K562 (cell line): ENCODE measurements at regions not wholly inside any gene's neighbourhood (a gene's known extent, or its start where the extent isn't known, plus 50 kb on each side); places are given as distances from the start of the nearest gene placed in this dataset.

Experiments used
- ATAC-seq: fragments of 200-7000 bp; cut with Tn5 transposase; 3 replicates; pipeline ENCODE4 v1.9.1; 2020; ENCODE audit warnings: moderate library complexity
- BruUV-seq: library from RNA; stranded (reverse); fragments of 400-500 nt; replicated peaks from 2 replicates; lab custom pipeline; 2021; lab: Mats Ljungman, UMichigan
- CTCF ChIA-PET: fragments of 300-600 bp; formaldehyde crosslinking; extraction: SDS; loops from one replicate; lab custom pipeline; 2021; ENCODE audit warnings: low intra/inter-chr PET ratio; lab: Yijun Ruan, JAX
- POLR2A ChIA-PET: fragments of 300-600, 350-650 bp; sonication (Branson Sonifier 250); formaldehyde crosslinking; extraction: SDS; loops from one replicate; lab custom pipeline; 2021; ENCODE audit warnings: antibody characterized with exemption, inconsistent platforms; lab: Yijun Ruan, JAX
- DNase-seq, 4 experiments: peaks; one replicate each; pipeline versions ENCODE4 v3.0.0 to v3.0.0-alpha.2; 2011 to 2018; ENCODE audit warnings: low spot score in 3 of 4, mixed read lengths in 3 of 4; ENCODE audit errors: extremely low read depth in 1 of 4
- FAIRE-seq: peaks from 2 replicates; lab custom pipeline; 2011; peaks lifted over from hg19 to GRCh38; lab: Jason Lieb, UNC
- H2AFZ ChIP-seq: 2 replicates; pipeline ENCODE4 v1.6.0; 2011; ENCODE audit warnings: low read depth, low read length, control low read depth, inconsistent platforms
- H3K27ac ChIP-seq: fragments of 200-600 bp; 3 replicates; pipeline ENCODE4 v1.8.0; 2011; ENCODE audit warnings: low read depth, mild to moderate bottlenecking, control low read depth, inconsistent platforms, low read length, moderate library complexity, mixed read lengths; ENCODE audit errors: extremely low read depth
- H3K27me3 ChIP-seq, 2 experiments: fragments of 300-600 bp in 1 of 2; 2 replicates in 1 of 2; 3 replicates in 1 of 2; pipeline versions ENCODE4 v1.6.0 to v1.8.0; 2011; ENCODE audit warnings: inconsistent platforms in 2 of 2, low read length in 2 of 2, mild to moderate bottlenecking in 1 of 2, mixed read lengths in 1 of 2, moderate library complexity in 1 of 2; ENCODE audit not compliant: control insufficient read depth in 2 of 2, insufficient read depth in 2 of 2
- H3K36me3 ChIP-seq: fragments of 300-600 bp; 3 replicates; pipeline ENCODE4 v1.8.0; 2011; ENCODE audit warnings: mild to moderate bottlenecking, low read length, inconsistent platforms; ENCODE audit not compliant: control insufficient read depth, insufficient read depth
- H3K4me1 ChIP-seq, 2 experiments: fragments of 200-600 bp in 1 of 2; replicated peaks in 1 of 2; 2 replicates in 1 of 2; 3 replicates in 1 of 2; pipeline versions ENCODE4 v1.5.1 to v1.8.0; 2011; ENCODE audit warnings: inconsistent platforms in 2 of 2, low read length in 2 of 2, mild to moderate bottlenecking in 1 of 2, mixed read lengths in 1 of 2, moderate library complexity in 1 of 2; ENCODE audit not compliant: control insufficient read depth in 2 of 2, insufficient read depth in 2 of 2
- H3K4me2 ChIP-seq: 2 replicates; pipeline ENCODE4 v1.6.1; 2011; ENCODE audit warnings: low read length, control low read depth, inconsistent platforms, mixed read lengths; ENCODE audit not compliant: insufficient read depth
- H3K4me3 ChIP-seq: fragments of 200-600 bp; sonication (generic), shearing (Covaris generic); 2 replicates; pipeline ENCODE4 v1.5.1; 2016; ENCODE audit warnings: control low read depth, inconsistent platforms
- H3K79me2 ChIP-seq: fragments of 200-600 bp; 3 replicates; pipeline ENCODE4 v1.8.0; 2011; ENCODE audit warnings: low read length, inconsistent platforms; ENCODE audit not compliant: control insufficient read depth, insufficient read depth
- H3K9ac ChIP-seq, 2 experiments: 2 replicates each; pipeline versions ENCODE4 v1.6.0 to v1.6.1; 2011; ENCODE audit warnings: low read depth in 2 of 2, low read length in 2 of 2, control low read depth in 1 of 2, inconsistent platforms in 1 of 2, mild to moderate bottlenecking in 1 of 2, mixed read lengths in 1 of 2; ENCODE audit not compliant: insufficient read depth in 1 of 2
- H3K9me1 ChIP-seq: one replicate; pipeline ENCODE4 v1.6.0; 2011; ENCODE audit warnings: inconsistent platforms, mild to moderate bottlenecking, low read length, moderate library complexity; ENCODE audit not compliant: control insufficient read depth, insufficient read depth
- H3K9me3 ChIP-seq: replicated peaks from 2 replicates; pipeline ENCODE4 v1.5.1; 2011; ENCODE audit warnings: low read depth, low read length, inconsistent platforms; ENCODE audit not compliant: control insufficient read depth, insufficient read depth
- H4K20me1 ChIP-seq: replicated peaks from 2 replicates; pipeline ENCODE4 v1.6.1; 2011; ENCODE audit warnings: low read length, inconsistent platforms, mixed read lengths; ENCODE audit not compliant: control insufficient read depth, insufficient read depth
- DPF2 ChIP-seq: fragments of 450-650 bp; IDR thresholded peaks from 2 replicates; pipeline ENCODE4 v1.6.1; 2016
- E2F3 ChIP-seq: fragments of 250-450 bp; sonication (Bioruptor Pico); IDR thresholded peaks from 2 replicates; pipeline ENCODE4 v1.4.0; 2020; ENCODE audit warnings: mild to moderate bottlenecking
- HMBOX1 ChIP-seq: sonication (generic); IDR thresholded peaks from 2 replicates; pipeline ENCODE4 v1.6.1; 2016
- MNT ChIP-seq, 2 experiments: fragments of 450-650 bp; conservative IDR thresholded peaks; 2 replicates each; pipeline ENCODE4 v1.6.1; 2017; ENCODE audit warnings: mild to moderate bottlenecking in 2 of 2, moderate library complexity in 2 of 2
- NFIC ChIP-seq: fragments of 450-650 bp; IDR thresholded peaks from 2 replicates; pipeline ENCODE4 v1.6.1; 2017; ENCODE audit warnings: mild to moderate bottlenecking, inconsistent platforms
- ZNF274 ChIP-seq: IDR thresholded peaks from 2 replicates; pipeline ENCODE4 v1.6.1; 2011; ENCODE audit warnings: low read depth, mild to moderate bottlenecking, low read length, moderate library complexity, borderline replicate concordance
- WGBS: fragments of 100-300 bp; shearing (Covaris generic); methylation state at CpG from one replicate; pipeline ENCODE4 v1.1.6; 2016; ENCODE audit warnings: low coverage, mixed read lengths; ENCODE audit not compliant: insufficient coverage; ENCODE audit errors: missing lambda C conversion rate; 5-methylcytosine and 5-hydroxymethylcytosine counted together
- in situ Hi-C: fragments of 300-500 bp; cut with MboI; formaldehyde crosslinking; loops from 4 replicates; pipeline ENCODE4 v1.15.0; 2018; ENCODE audit warnings: inconsistent platforms, mixed read lengths
- intact Hi-C: fragments of 100-400 bp; cut with micrococcal nuclease; formaldehyde crosslinking; loops from 2 replicates; pipeline ENCODE4 v1.14.2; 2022

- FAIRE-seq (no peak), DNase-seq (peak in 1 of 4 experiments; percentile 4), ATAC-seq (no peak)
- ChIA-PET POLR2A (no interaction called here), CTCF (interaction anchor here (0.5 kb wide), 1 partner anchor 9 kb away, joined by 3 read pairs; no protein-coding TSS in a partner anchor)
- H3K4me2 ChIP-seq: no peak overlapping the region
- no peaks in the 10 kb centered on the region for H4K20me1 ChIP-seq
- no peak for TF ChIP-seq ZNF274
- TF ChIP-seq NFIC: peak; percentile 41; the same call in 1 of the 2 replicates
- TF ChIP-seq HMBOX1: peak; percentile 76
- no peak for TF ChIP-seq DPF2
- no peak for TF ChIP-seq MNT (conservative IDR thresholded peaks at IDR 0.05)
- TF ChIP-seq E2F3: no peak
- no TSS peak for BruUV-seq
- H3K27ac ChIP-seq: no peak overlapping the region
- WGBS: 2% methylated on average over 3 of the region's 3 CpGs
- H3K4me3 ChIP-seq: no peak overlapping the region
- H3K79me2 ChIP-seq: no peaks in the 10 kb centered on the region
- H3K9me1 ChIP-seq: no peaks in the 10 kb centered on the region
- intact Hi-C loops (no loop called here), in situ Hi-C loops (no loop called here)
- no peak overlapping the region for H3K9ac ChIP-seq
- H3K36me3 ChIP-seq: no peaks in the 10 kb centered on the region
- no peaks in the 10 kb centered on the region for H3K9me3 ChIP-seq
- H3K27me3 ChIP-seq: no peaks in the 10 kb centered on the region; a peak in 1 of 5 replicates
- no peak overlapping the region for H2AFZ ChIP-seq
- no peaks in the 10 kb centered on the region for H3K4me1 ChIP-seq
Measured at GRCh38 chr5:88509403-88509802, 240.8 kb upstream of the TMEM161B start.
